Aorta (tissue), 5 donors: ENCODE measurements at regions not wholly inside any gene's neighbourhood (a gene's known extent, or its start where the extent isn't known, plus 50 kb on each side); places are given as distances from the start of the nearest gene placed in this dataset.

Experiments used
- ATAC-seq: fragments of 200-7000 bp; cut with Tn5 transposase; one replicate; pipeline ENCODE4 v1.9.1; 2022; ENCODE audit warnings: moderate library complexity; ENCODE audit not compliant: low FRiP score
- DNase-seq, 2 donors: peaks; one replicate each; pipeline ENCODE4 v3.0.0-alpha.2; 2020
- H3K27ac ChIP-seq, 2 donors: one replicate each; pipeline ENCODE4 v1.5.1; 2013; ENCODE audit warnings: low read length in 2 of 2, mild to moderate bottlenecking in 2 of 2, moderate library complexity in 2 of 2, control low read depth in 1 of 2, inconsistent platforms in 1 of 2, low read depth in 1 of 2
- H3K27me3 ChIP-seq, 2 donors: one replicate each; pipeline ENCODE4 v1.6.1; 2013; ENCODE audit warnings: control low read depth in 1 of 2, low read length in 1 of 2, mild to moderate bottlenecking in 1 of 2, moderate library complexity in 1 of 2; ENCODE audit not compliant: insufficient read depth in 2 of 2, control insufficient read depth in 1 of 2
- H3K36me3 ChIP-seq, 2 donors: one replicate each; pipeline ENCODE4 v1.6.1; 2013; ENCODE audit warnings: control low read depth in 1 of 2, low read length in 1 of 2, mild to moderate bottlenecking in 1 of 2; ENCODE audit not compliant: insufficient read depth in 2 of 2, control insufficient read depth in 1 of 2
- H3K4me1 ChIP-seq, 2 donors: one replicate each; pipeline ENCODE4 v1.6.1; 2013; ENCODE audit warnings: low read length in 2 of 2, control low read depth in 1 of 2, mild to moderate bottlenecking in 1 of 2, moderate library complexity in 1 of 2; ENCODE audit not compliant: insufficient read depth in 2 of 2, control insufficient read depth in 1 of 2
- H3K4me3 ChIP-seq, 2 donors: one replicate each; pipeline ENCODE4 v1.5.1; 2013; ENCODE audit warnings: low read length in 2 of 2, control low read depth in 1 of 2, mild to moderate bottlenecking in 1 of 2
- H3K9me3 ChIP-seq: one replicate; pipeline ENCODE4 v1.6.1; 2013; ENCODE audit warnings: mild to moderate bottlenecking, low read length; ENCODE audit not compliant: control insufficient read depth
- WGBS, 2 donors: extraction: QIAGEN DNeasy Blood & Tissue Kit; methylation state at CpG; one replicate each; pipeline ENCODE4 v1.1.7; 2013; 5-methylcytosine and 5-hydroxymethylcytosine counted together
- intact Hi-C, 2 donors: fragments of 100-400 bp; cut with DNase I; formaldehyde crosslinking; loops; one replicate each; pipeline versions ENCODE4 v1.14.2 to v1.15.0; 2022
- donor health status: healthy with polysubstance abuse.
- donor health status: Bipolar disorder and iron deficiency.
- donor health status: DM: no; HTN: no; CAD: no.
- donor health status: DM: no; HTN: no; CAD: no.
- donor health status: DM: yes; HTN: yes; CAD: no.

- no peak for DNase-seq
- no peaks in the 10 kb centered on the region for H3K36me3 ChIP-seq
- 54 to 69% methylated on average over 2 of the region's 2 CpGs for WGBS, 2 donors
- H3K27me3 ChIP-seq, result no peaks in the 10 kb centered on the region
- no peaks in the 10 kb centered on the region for H3K4me1 ChIP-seq
- no peaks in the 10 kb centered on the region for H3K9me3 ChIP-seq
- ATAC-seq, result no peak
- intact Hi-C loops, result no loop called here
- no peak overlapping the region for H3K27ac ChIP-seq
- H3K4me3 ChIP-seq, result no peak overlapping the region
Observed at GRCh38 chr2:31726457-31726856, 145.7 kb upstream of the SRD5A2 start.

DNA sequence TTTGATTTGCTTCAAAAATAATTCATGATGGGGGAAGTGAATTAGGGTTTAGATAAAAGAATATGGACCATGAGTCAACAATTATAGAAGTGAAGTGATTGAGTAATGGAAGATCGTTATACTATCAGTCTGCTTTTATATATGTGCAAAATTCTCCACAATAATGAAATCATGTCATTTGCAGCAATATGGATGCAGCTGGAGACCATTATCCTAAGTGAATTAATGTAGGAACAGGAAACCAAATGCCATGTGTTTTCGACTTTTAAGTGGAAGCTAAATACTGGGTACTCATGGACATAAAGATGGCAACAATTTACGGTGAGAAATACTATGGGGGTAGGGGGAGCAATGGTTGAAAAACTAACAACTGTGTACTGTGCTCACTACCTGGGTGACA lies 144.7 kb upstream of the SRD5A2 start:
- intact Hi-C loops, result no loop called here
- no peak overlapping the region for H3K4me3 ChIP-seq
- H3K36me3 ChIP-seq, result no peaks in the 10 kb centered on the region
- DNase-seq (no peak), ATAC-seq (no peak)
- no peak overlapping the region for H3K27ac ChIP-seq
- 82 to 84% methylated on average over 3 of the region's 3 CpGs for WGBS, 2 donors
- no peaks in the 10 kb centered on the region for H3K27me3 ChIP-seq
- no peaks in the 10 kb centered on the region for H3K4me1 ChIP-seq
- H3K9me3 ChIP-seq, result no peaks in the 10 kb centered on the region

DNA sequence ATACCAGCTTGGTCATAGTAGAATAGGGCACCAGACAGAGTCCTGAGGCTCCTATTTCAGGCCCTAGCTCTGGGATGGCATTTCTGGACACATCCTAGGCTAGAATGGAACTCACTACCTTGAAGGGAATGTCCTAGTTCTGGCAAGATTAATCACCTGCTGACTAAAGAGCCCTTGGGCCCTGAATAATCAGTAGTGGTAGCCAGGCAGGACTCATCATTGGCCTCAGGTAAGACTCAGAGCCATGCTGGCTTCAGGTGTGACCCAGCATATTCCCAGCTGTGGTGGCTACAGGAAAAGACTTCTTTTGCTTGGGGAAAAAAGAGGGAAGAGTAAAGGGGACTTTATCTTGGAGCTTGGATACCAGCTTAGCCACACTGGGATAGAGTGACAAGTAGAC lies 131.0 kb upstream of the SRD5A2 start:
- no peaks in the 10 kb centered on the region for H3K36me3 ChIP-seq
- H3K4me1 ChIP-seq, result no peaks in the 10 kb centered on the region
- H3K27me3 ChIP-seq, result no peaks in the 10 kb centered on the region
- H3K9me3 ChIP-seq, result peaks cover 2% of the 10 kb centered on the region
- no peak overlapping the region for H3K4me3 ChIP-seq
- DNase-seq (no peak), ATAC-seq (no peak)
- no peak overlapping the region for H3K27ac ChIP-seq
- intact Hi-C loops, result no loop called here

DNA sequence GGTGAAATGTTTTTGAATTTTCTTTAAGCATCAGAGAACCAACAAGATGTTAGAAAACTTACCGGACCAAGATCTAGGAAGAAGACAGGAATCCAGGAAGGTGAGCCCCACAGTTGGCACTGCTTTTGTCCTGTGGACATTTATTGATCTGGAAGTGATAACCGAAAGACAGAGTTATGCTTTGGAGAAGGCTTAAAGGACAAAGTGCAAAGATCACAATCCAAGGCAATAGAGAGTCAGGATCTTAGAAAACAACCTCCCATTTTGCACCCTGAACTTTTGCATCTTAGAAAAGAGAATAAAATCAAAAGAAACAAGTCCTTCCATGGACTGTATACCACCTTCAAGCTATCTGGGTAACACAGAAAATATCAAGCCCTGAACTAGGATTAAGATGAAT lies 129.4 kb upstream of the SRD5A2 start:
- Histone ChIP-seq H3K27ac (no peak overlapping the region), H3K9me3 (peaks cover 2% of the 10 kb centered on the region), H3K4me3 (no peak overlapping the region), H3K36me3 (no peaks in the 10 kb centered on the region), H3K27me3 (no peaks in the 10 kb centered on the region), H3K4me1 (no peaks in the 10 kb centered on the region)
- no peak for ATAC-seq
- DNase-seq, result no peak
- 93% methylated on average over 2 of the region's 2 CpGs for WGBS, 2 donors
- intact Hi-C loops, result no loop called here

DNA sequence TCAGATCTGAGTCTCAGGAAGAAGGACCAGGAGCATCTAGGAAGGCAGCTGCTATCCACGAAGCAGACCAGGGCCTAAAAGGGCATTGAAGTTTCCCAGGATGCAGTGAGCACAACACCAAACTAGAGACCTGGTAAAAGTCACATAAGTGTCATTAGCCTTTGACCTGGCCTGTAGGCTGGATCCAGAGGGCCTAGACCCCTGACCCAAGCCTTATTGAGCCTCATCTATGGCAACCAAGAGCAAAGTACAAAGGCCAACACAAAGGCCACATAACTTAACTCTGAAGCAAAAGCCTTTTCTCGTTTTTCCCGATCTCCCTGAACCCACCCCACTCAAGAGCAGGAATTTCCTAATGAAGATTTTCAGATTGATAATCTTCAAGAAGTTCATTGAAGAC lies 127.3 kb upstream of the SRD5A2 start:
- Histone ChIP-seq H3K9me3 (peaks cover 2% of the 10 kb centered on the region), H3K27ac (no peak overlapping the region), H3K4me1 (no peaks in the 10 kb centered on the region), H3K4me3 (no peak overlapping the region), H3K27me3 (no peaks in the 10 kb centered on the region), H3K36me3 (no peaks in the 10 kb centered on the region)
- DNase-seq, result no peak
- intact Hi-C loops, result no loop called here
- ATAC-seq, result no peak
- 75 to 81% methylated on average over 3 of the region's 3 CpGs for WGBS, 2 donors

DNA sequence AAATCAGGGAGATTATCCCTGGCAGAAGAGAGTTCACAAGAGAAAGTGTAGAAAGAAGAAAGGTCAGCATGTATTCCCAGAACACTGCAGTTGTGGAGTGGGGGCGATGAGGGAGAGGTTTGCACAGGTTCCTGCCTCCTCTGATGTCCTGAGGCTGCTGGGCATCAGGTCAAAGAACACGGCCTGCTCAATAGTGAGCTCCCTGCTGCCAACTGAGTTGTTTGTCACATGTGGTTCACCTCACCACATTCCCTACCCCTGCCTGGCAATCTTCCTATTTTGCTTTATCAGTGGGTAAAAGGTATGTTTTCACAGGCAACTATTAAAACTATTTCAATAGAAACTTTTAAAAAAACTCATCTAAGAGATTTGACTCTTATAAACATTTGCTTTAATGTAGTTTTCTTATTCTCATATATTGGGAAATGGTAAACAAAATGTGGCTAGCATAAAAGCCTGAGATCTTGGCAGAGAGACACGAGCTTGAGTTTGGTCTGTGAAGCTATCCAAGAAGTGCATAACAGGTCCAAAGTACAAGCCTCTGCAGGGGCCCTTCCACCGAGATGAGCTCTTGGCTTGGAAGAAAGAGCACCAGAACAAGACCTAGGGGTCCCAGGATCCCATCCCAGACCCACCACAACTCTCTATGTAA lies 123.9 kb upstream of the SRD5A2 start:
- no peaks in the 10 kb centered on the region for H3K9me3 ChIP-seq
- intact Hi-C loops, result no loop called here
- no peaks in the 10 kb centered on the region for H3K4me1 ChIP-seq
- ATAC-seq, result no peak
- WGBS, 2 donors, result 48% methylated on average over 4 of the region's 4 CpGs
- H3K27me3 ChIP-seq, result no peaks in the 10 kb centered on the region
- H3K27ac ChIP-seq, result no peak overlapping the region
- H3K4me3 ChIP-seq, result no peak overlapping the region
- no peak for DNase-seq
- H3K36me3 ChIP-seq, result no peaks in the 10 kb centered on the region

- intact Hi-C loops, result no loop called here
- H3K4me3 ChIP-seq, result no peak overlapping the region
- H3K4me1 ChIP-seq, result no peaks in the 10 kb centered on the region
- H3K27ac ChIP-seq, result no peak overlapping the region
- H3K9me3 ChIP-seq, result peaks cover 5% of the 10 kb centered on the region
- H3K27me3 ChIP-seq, result no peaks in the 10 kb centered on the region
- H3K36me3 ChIP-seq, result no peaks in the 10 kb centered on the region
- ATAC-seq (no peak), DNase-seq (no peak)
Observed at GRCh38 chr2:31703253-31703652, 122.5 kb upstream of the SRD5A2 start.

GRCh38 chr2:31698722-31699121 lies 118.0 kb upstream of the SRD5A2 start:
- 73 to 77% methylated on average over 1 of the region's 1 CpG for WGBS, 2 donors
- no peaks in the 10 kb centered on the region for H3K36me3 ChIP-seq

DNA sequence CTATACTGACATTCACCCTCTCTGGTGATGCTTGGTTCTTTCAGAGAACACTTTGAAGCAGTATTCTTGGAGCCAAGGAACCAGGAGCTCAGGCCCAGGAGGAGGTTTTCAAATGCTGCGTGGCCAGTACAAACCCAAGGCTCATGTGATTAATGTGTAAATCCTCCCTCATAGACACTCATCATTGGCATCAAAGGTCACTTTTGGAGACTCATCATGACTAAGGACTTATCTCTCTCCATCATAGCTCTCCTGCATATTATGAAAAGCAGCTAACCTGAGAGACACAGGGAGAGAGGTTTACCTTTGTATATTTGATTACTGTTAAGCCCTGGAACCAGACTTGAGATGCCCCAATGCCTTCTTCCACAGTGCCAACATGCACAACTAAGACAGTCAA lies 115.3 kb upstream of the SRD5A2 start:
- no peaks in the 10 kb centered on the region for H3K4me1 ChIP-seq
- H3K27me3 ChIP-seq, result no peaks in the 10 kb centered on the region
- H3K36me3 ChIP-seq, result no peaks in the 10 kb centered on the region
- H3K9me3 ChIP-seq, result peaks cover 26% of the 10 kb centered on the region
- no peak overlapping the region for H3K4me3 ChIP-seq
- DNase-seq, result no peak
- ATAC-seq, result no peak
- H3K27ac ChIP-seq, result no peak overlapping the region
- intact Hi-C loops, result no loop called here
- WGBS, 2 donors, result 86 to 87% methylated on average over 1 of the region's 1 CpG

More at GRCh38 chr2:31698722-31699121, 118.0 kb upstream of the SRD5A2 start:
- no peak overlapping the region for H3K4me3 ChIP-seq
- intact Hi-C loops, result no loop called here
- H3K9me3 ChIP-seq, result peaks cover 17% of the 10 kb centered on the region
- no peaks in the 10 kb centered on the region for H3K4me1 ChIP-seq
- no peak for ATAC-seq
- no peak overlapping the region for H3K27ac ChIP-seq
- no peaks in the 10 kb centered on the region for H3K27me3 ChIP-seq
- no peak for DNase-seq
